ENCODE measurements at regions not wholly inside any gene's neighbourhood (a gene's known extent, or its start where the extent isn't known, plus 50 kb on each side); places are given as distances from the start of the nearest gene placed in this dataset.

DNA sequence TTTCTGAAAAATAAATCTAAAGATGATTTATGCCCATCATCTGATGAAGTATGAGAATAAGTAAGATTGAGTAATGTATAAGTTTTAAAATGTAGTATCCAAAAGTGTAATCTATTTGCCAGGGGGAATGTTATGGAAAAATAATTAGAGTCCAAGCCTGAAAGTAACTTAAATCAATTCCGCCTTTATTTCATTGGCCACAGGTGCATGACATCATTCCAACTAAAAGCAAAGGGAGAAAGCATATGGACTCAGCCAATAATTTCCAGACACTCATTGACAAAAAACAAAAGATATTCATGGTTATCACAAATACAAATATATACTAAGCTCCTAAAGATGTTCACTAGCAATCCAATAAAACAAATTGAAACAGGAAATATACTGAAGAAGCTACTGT lies 752.6 kb upstream of the TMEFF2 start:
- Histone ChIP-seq H3K4me3 (ENCODE audit: low read depth, low read length) (no peak overlapping the region), H3K36me3 (ENCODE audit: control insufficient read depth in 2 of 2, insufficient read depth in 1 of 2, low read length in 2 of 2) (no peaks in the 10 kb centered on the region), H3K4me1 (ENCODE audit: control insufficient read depth, insufficient read depth, low read length) (no peaks in the 10 kb centered on the region), H3K9me3 (ENCODE audit: control insufficient read depth, insufficient read depth, low read depth, low read length) (no peaks in the 10 kb centered on the region), H3K27ac (ENCODE audit: extremely low read depth, low read depth, low read length) (no peak overlapping the region)
- CTCF ChIA-PET = no interaction called here
- TF ChIP-seq ZNF530 (tag by site-specific recombination; IDR thresholded peaks at IDR 0.05; ENCODE audit: low read depth) (no peak), ZNF248 (tag by site-specific recombination; IDR thresholded peaks at IDR 0.05) (no peak), GLIS2 (tag by site-specific recombination; IDR thresholded peaks at IDR 0.05) (no peak), SP2 (tag by site-specific recombination; IDR thresholded peaks at IDR 0.05) (no peak), ZNF585B (tag by site-specific recombination; IDR thresholded peaks at IDR 0.05) (no peak), ZNF274 (IDR thresholded peaks at IDR 0.05; ENCODE audit: low read length) (no peak), ZNF274 (tag by site-specific recombination; IDR thresholded peaks at IDR 0.05; ENCODE audit: borderline replicate concordance) (no peak), ZNF335 (tag by site-specific recombination; conservative IDR thresholded peaks at IDR 0.05) (no peak), ZNF146 (tag by site-specific recombination; IDR thresholded peaks at IDR 0.05) (no peak), MZF1 (tag by site-specific recombination; IDR thresholded peaks at IDR 0.05; ENCODE audit: borderline replicate concordance) (no peak), ZNF48 (tag by site-specific recombination; IDR thresholded peaks at IDR 0.05) (no peak), ZNF768 (tag by site-specific recombination; IDR thresholded peaks at IDR 0.05) (no peak), ZNF184 (tag by site-specific recombination; IDR thresholded peaks at IDR 0.05) (no peak), PRDM1 (tag by site-specific recombination; IDR thresholded peaks at IDR 0.05) (no peak), ZNF292 (tag by site-specific recombination; IDR thresholded peaks at IDR 0.05; ENCODE audit: borderline replicate concordance, low read depth) (no peak), SETDB1 (IDR thresholded peaks at IDR 0.05; ENCODE audit: insufficient read length, low read length) (no peak), WT1 (tag by site-specific recombination; IDR thresholded peaks at IDR 0.05) (no peak)
- TF ChIP-seq, protein P1, sequence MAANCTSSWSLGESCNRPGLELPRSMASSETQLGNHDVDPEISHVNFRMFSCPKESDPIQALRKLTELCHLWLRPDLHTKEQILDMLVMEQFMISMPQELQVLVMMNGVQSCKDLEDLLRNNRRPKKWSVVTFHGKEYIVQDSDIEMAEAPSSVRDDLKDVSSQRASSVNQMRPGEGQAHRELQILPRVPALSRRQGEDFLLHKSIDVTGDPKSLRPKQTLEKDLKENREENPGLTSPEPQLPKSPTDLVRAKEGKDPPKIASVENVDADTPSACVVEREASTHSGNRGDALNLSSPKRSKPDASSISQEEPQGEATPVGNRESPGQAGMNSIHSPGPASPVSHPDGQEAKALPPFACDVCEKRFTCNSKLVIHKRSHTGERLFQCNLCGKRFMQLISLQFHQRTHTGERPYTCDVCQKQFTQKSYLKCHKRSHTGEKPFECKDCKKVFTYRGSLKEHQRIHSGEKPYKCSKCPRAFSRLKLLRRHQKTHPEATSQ (tag by site-specific recombination; IDR thresholded peaks at IDR 0.05) = no peak
- TF ChIP-seq, protein P2, sequence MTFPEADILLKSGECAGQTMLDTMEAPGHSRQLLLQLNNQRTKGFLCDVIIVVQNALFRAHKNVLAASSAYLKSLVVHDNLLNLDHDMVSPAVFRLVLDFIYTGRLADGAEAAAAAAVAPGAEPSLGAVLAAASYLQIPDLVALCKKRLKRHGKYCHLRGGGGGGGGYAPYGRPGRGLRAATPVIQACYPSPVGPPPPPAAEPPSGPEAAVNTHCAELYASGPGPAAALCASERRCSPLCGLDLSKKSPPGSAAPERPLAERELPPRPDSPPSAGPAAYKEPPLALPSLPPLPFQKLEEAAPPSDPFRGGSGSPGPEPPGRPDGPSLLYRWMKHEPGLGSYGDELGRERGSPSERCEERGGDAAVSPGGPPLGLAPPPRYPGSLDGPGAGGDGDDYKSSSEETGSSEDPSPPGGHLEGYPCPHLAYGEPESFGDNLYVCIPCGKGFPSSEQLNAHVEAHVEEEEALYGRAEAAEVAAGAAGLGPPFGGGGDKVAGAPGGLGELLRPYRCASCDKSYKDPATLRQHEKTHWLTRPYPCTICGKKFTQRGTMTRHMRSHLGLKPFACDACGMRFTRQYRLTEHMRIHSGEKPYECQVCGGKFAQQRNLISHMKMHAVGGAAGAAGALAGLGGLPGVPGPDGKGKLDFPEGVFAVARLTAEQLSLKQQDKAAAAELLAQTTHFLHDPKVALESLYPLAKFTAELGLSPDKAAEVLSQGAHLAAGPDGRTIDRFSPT (tag by site-specific recombination; IDR thresholded peaks at IDR 0.05) = no peak
- POLR2A ChIA-PET = no interaction called here

DNA sequence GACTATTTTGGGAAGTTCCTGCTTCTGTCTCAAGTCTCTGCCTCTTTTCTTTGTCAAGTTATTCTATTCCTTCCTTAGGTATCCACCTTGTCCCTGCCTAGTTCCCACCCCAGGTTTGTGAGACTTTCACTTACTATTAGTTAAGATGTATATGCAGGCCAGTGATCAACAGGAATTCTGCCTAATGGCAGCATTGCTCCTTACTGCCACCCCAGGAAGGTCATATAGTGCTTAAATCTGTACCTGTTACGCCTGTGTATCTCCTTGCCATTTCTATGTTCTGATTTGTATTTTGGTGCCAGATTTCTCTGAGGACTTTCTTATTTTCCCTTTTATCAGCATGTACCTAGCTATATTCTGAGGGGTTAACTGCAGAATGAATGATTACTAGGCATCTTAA lies 746.0 kb upstream of the TMEFF2 start:
- Histone ChIP-seq H3K9me3 (ENCODE audit: control insufficient read depth, insufficient read depth, low read depth, low read length) (no peaks in the 10 kb centered on the region), H3K4me1 (ENCODE audit: control insufficient read depth, insufficient read depth, low read length) (no peaks in the 10 kb centered on the region), H3K4me3 (ENCODE audit: low read depth, low read length) (no peak overlapping the region), H3K27ac (ENCODE audit: extremely low read depth, low read depth, low read length) (no peak overlapping the region), H3K36me3 (ENCODE audit: control insufficient read depth in 2 of 2, insufficient read depth in 1 of 2, low read length in 2 of 2) (no peaks in the 10 kb centered on the region)
- ChIA-PET POLR2A (no interaction called here), CTCF (no interaction called here)
- TF ChIP-seq ZNF610 (tag by site-specific recombination; IDR thresholded peaks at IDR 0.05; ENCODE audit: borderline replicate concordance) = no peak
- no peak for TF ChIP-seq ZNF558 (tag by site-specific recombination; IDR thresholded peaks at IDR 0.05)
- no peak for TF ChIP-seq ZSCAN16 (tag by site-specific recombination; IDR thresholded peaks at IDR 0.05)
- TF ChIP-seq ZEB2 (tag by site-specific recombination; IDR thresholded peaks at IDR 0.05) = no peak
- TF ChIP-seq, protein P3, sequence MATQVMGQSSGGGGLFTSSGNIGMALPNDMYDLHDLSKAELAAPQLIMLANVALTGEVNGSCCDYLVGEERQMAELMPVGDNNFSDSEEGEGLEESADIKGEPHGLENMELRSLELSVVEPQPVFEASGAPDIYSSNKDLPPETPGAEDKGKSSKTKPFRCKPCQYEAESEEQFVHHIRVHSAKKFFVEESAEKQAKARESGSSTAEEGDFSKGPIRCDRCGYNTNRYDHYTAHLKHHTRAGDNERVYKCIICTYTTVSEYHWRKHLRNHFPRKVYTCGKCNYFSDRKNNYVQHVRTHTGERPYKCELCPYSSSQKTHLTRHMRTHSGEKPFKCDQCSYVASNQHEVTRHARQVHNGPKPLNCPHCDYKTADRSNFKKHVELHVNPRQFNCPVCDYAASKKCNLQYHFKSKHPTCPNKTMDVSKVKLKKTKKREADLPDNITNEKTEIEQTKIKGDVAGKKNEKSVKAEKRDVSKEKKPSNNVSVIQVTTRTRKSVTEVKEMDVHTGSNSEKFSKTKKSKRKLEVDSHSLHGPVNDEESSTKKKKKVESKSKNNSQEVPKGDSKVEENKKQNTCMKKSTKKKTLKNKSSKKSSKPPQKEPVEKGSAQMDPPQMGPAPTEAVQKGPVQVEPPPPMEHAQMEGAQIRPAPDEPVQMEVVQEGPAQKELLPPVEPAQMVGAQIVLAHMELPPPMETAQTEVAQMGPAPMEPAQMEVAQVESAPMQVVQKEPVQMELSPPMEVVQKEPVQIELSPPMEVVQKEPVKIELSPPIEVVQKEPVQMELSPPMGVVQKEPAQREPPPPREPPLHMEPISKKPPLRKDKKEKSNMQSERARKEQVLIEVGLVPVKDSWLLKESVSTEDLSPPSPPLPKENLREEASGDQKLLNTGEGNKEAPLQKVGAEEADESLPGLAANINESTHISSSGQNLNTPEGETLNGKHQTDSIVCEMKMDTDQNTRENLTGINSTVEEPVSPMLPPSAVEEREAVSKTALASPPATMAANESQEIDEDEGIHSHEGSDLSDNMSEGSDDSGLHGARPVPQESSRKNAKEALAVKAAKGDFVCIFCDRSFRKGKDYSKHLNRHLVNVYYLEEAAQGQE (tag by site-specific recombination; IDR thresholded peaks at IDR 0.05) = no peak
- no peak for TF ChIP-seq YY2 (tag by site-specific recombination; IDR thresholded peaks at IDR 0.05)
- no peak for TF ChIP-seq ZBTB1 (tag by site-specific recombination; IDR thresholded peaks at IDR 0.05)
- TF ChIP-seq ZNF747 (tag by site-specific recombination; IDR thresholded peaks at IDR 0.05) = no peak
- no peak for TF ChIP-seq ZNF837 (tag by site-specific recombination; IDR thresholded peaks at IDR 0.05)
- TF ChIP-seq, protein P4, sequence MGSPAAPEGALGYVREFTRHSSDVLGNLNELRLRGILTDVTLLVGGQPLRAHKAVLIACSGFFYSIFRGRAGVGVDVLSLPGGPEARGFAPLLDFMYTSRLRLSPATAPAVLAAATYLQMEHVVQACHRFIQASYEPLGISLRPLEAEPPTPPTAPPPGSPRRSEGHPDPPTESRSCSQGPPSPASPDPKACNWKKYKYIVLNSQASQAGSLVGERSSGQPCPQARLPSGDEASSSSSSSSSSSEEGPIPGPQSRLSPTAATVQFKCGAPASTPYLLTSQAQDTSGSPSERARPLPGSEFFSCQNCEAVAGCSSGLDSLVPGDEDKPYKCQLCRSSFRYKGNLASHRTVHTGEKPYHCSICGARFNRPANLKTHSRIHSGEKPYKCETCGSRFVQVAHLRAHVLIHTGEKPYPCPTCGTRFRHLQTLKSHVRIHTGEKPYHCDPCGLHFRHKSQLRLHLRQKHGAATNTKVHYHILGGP (tag by site-specific recombination; IDR thresholded peaks at IDR 0.05) = no peak
